Cardiac muscle cell (in vitro differentiated cells and primary cell): ENCODE measurements at regions not wholly inside any gene's neighbourhood (a gene's known extent, or its start where the extent isn't known, plus 50 kb on each side); places are given as distances from the start of the nearest gene placed in this dataset.

ENCODE experiments used
- DNase-seq, 2 donors: peaks; one replicate each; pipeline versions ENCODE4 v3.0.0 to v3.0.0-alpha.2; 2010 to 2017; ENCODE audit warnings: low read depth in 1 of 2, low spot score in 1 of 2
- H3K27ac ChIP-seq: fragments of 200-600 bp; sonication (generic); 2 replicates; pipeline ENCODE4 v1.5.1; 2016
- H3K27me3 ChIP-seq: fragments of 200-600 bp; sonication (generic); 2 replicates; pipeline ENCODE4 v1.6.0; 2016; ENCODE audit warnings: control low read depth
- H3K36me3 ChIP-seq: fragments of 200-600 bp; sonication (generic); 2 replicates; pipeline ENCODE4 v1.5.1; 2016; ENCODE audit warnings: control low read depth
- H3K4me1 ChIP-seq: fragments of 200-600 bp; sonication (generic); 2 replicates; pipeline ENCODE4 v1.8.1; 2017; ENCODE audit warnings: low read depth, mild to moderate bottlenecking, mixed run types
- H3K4me3 ChIP-seq: fragments of 200-600 bp; sonication (generic); 2 replicates; pipeline ENCODE4 v1.5.1; 2016; ENCODE audit warnings: mild to moderate bottlenecking
- H3K9me3 ChIP-seq: fragments of 200-600 bp; sonication (generic); 2 replicates; pipeline ENCODE4 v1.5.1; 2017; ENCODE audit warnings: low read depth, mild to moderate bottlenecking, control low read depth
- TF ChIP-seq, protein P1 (sequence below): IDR thresholded peaks from 2 replicates; pipeline ENCODE4 v1.5.1; 2012; ENCODE audit warnings: low read depth, mild to moderate bottlenecking, low read length

DNA sequence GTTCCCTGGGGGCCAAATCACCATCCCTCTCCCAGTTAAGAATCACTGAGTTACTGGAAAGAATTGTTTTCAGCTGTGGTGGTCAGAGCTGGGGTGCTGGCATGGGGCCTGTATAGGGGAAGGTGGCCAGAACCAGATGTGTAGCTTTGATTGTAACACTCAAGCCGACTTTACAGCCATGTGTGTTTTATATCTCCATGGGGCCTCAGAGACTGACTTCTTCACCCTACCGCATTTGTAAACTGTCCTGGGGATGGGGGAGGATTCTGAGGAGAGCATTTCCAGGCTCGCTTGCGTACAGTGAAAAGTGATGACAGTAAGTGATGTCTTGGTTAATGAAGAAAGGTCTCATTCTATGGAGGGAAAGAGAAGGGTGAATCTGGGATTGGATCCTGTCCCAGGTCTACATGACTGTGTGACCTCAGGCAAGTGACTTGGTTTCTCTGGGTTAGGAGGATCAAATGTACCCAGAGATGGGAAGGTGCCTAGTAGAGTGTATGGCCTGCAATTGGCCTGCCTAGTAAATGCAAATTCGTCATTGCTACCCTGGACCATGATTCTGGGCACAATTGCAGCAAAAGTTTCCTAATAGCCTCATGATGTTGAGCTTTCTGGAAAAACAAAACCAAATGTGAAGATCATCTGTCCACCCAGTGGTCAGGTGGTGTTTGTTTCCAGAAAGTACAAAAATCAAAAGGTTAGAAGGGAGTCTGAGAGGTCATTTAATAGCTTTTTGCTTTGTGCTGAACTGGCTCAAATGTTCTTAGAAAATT lies 49.7 kb upstream of the RCC2 start:
- DNase-seq = peak in 1 of 2 donors; percentile 79

More for the DNA sequence above, 49.7 kb upstream of the RCC2 start:
- TF ChIP-seq, protein P1, sequence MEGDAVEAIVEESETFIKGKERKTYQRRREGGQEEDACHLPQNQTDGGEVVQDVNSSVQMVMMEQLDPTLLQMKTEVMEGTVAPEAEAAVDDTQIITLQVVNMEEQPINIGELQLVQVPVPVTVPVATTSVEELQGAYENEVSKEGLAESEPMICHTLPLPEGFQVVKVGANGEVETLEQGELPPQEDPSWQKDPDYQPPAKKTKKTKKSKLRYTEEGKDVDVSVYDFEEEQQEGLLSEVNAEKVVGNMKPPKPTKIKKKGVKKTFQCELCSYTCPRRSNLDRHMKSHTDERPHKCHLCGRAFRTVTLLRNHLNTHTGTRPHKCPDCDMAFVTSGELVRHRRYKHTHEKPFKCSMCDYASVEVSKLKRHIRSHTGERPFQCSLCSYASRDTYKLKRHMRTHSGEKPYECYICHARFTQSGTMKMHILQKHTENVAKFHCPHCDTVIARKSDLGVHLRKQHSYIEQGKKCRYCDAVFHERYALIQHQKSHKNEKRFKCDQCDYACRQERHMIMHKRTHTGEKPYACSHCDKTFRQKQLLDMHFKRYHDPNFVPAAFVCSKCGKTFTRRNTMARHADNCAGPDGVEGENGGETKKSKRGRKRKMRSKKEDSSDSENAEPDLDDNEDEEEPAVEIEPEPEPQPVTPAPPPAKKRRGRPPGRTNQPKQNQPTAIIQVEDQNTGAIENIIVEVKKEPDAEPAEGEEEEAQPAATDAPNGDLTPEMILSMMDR = no peak
- Histone ChIP-seq H3K4me3 (no peak overlapping the region), H3K4me1 (no peaks in the 10 kb centered on the region), H3K27ac (no peak overlapping the region), H3K9me3 (no peaks in the 10 kb centered on the region), H3K27me3 (no peaks in the 10 kb centered on the region), H3K36me3 (no peaks in the 10 kb centered on the region)
